Endodermal cell (in vitro differentiated cells): ENCODE measurements at regions not wholly inside any gene's neighbourhood (a gene's known extent, or its start where the extent isn't known, plus 50 kb on each side); places are given as distances from the start of the nearest gene placed in this dataset.

Experiments used
- DNase-seq: peaks from one replicate; pipeline ENCODE4 v3.0.0-alpha.2; 2017
- H3K27ac ChIP-seq: 2 replicates; pipeline ENCODE4 v1.5.1; 2013; ENCODE audit warnings: mild to moderate bottlenecking, low read depth, low read length, moderate library complexity
- H3K27me3 ChIP-seq: 2 replicates; pipeline ENCODE4 v1.6.1; 2013; ENCODE audit warnings: mild to moderate bottlenecking, low read length, moderate library complexity; ENCODE audit not compliant: insufficient read depth, control insufficient read depth, poor library complexity, severe bottlenecking
- H3K36me3 ChIP-seq: 2 replicates; pipeline ENCODE4 v1.7.0; 2013; ENCODE audit warnings: mild to moderate bottlenecking, low read length, moderate library complexity; ENCODE audit not compliant: control insufficient read depth, insufficient read depth
- H3K4me1 ChIP-seq: one replicate; pipeline ENCODE4 v1.7.0; 2013; ENCODE audit warnings: low read length; ENCODE audit not compliant: control insufficient read depth, insufficient read depth
- H3K4me3 ChIP-seq: 2 replicates; pipeline ENCODE4 v1.5.1; 2013; ENCODE audit warnings: mild to moderate bottlenecking, low read length, moderate library complexity
- H3K9ac ChIP-seq: 2 replicates; pipeline ENCODE4 v1.6.1; 2013; ENCODE audit warnings: mild to moderate bottlenecking, low read length, moderate library complexity; ENCODE audit not compliant: poor library complexity, severe bottlenecking; ENCODE audit errors: extremely low read depth
- H3K9me3 ChIP-seq: 2 replicates; pipeline ENCODE4 v1.6.1; 2013; ENCODE audit warnings: mild to moderate bottlenecking, low read length, moderate library complexity; ENCODE audit not compliant: control insufficient read depth
- H3K27ac Mint-ChIP-seq: 2 replicates; pipeline ENCODE4 v1.8.0; 2020; ENCODE audit warnings: mixed read lengths
- H3K27me3 Mint-ChIP-seq: 2 replicates; pipeline ENCODE4 v1.8.0; 2021; ENCODE audit warnings: mild to moderate bottlenecking, mixed read lengths; ENCODE audit not compliant: insufficient read depth
- H3K36me3 Mint-ChIP-seq: 2 replicates; pipeline ENCODE4 v1.8.0; 2020; ENCODE audit warnings: low read depth, mixed read lengths
- H3K4me1 Mint-ChIP-seq: 2 replicates; pipeline ENCODE4 v1.8.0; 2020; ENCODE audit warnings: mixed read lengths
- H3K4me3 Mint-ChIP-seq: 2 replicates; pipeline ENCODE4 v1.8.0; 2020; ENCODE audit warnings: mild to moderate bottlenecking, moderate library complexity, mixed read lengths
- H3K9me3 Mint-ChIP-seq: 2 replicates; pipeline ENCODE4 v1.8.0; 2020; ENCODE audit warnings: mild to moderate bottlenecking, mixed read lengths
- WGBS, 2 experiments: methylation state at CpG; one replicate each; pipeline versions ENCODE4 v1.1.5 to v1.1.7; 2013; ENCODE audit warnings: missing lambda C conversion rate in 2 of 2, mixed read lengths in 1 of 2; ENCODE audit not compliant: insufficient coverage in 1 of 2, insufficient read length in 1 of 2; 5-methylcytosine and 5-hydroxymethylcytosine counted together
- TF ChIP-seq, protein P1 (sequence below): fragments of 200-600 bp; sonication (generic); conservative IDR thresholded peaks from 2 replicates; pipeline ENCODE4 v1.5.0; 2021; ENCODE audit warnings: antibody characterized with exemption, mild to moderate bottlenecking

DNA sequence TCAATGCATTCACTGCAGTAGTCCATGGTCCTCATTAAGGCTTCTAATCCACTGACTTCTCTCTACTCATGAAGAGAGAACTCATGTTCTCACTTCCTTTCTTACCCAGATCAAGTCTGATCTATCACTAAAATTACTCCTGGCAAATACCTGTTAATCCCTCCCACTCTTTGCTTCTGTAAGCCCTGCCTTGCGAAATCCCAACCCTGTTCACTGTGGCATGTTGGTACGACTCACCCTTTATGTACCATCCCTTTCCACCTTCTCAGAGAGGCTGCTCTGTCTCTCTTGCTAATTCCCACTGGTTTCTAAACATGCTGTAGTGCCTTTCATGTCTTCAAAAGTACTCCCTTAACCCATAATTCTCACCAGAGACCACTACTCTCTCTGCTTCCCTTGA is 272.2 kb upstream of the ACVR2A start:
- no peak for DNase-seq
- Mint-ChIP-seq H3K36me3 (no peaks in the 10 kb centered on the region), H3K27ac (no peak overlapping the region), H3K27me3 (no peaks in the 10 kb centered on the region), H3K4me3 (no peak overlapping the region), H3K9me3 (peaks cover 10% of the 10 kb centered on the region), H3K4me1 (no peaks in the 10 kb centered on the region)
- 83 to 90% methylated on average over 1 to 2 of the region's 2 CpGs for WGBS, 2 experiments
- Histone ChIP-seq H3K27ac (no peak overlapping the region), H3K27me3 (no peaks in the 10 kb centered on the region), H3K9me3 (peaks cover 6% of the 10 kb centered on the region), H3K4me1 (no peaks in the 10 kb centered on the region), H3K4me3 (no peak overlapping the region), H3K9ac (no peak overlapping the region), H3K36me3 (no peaks in the 10 kb centered on the region)
- TF ChIP-seq, protein P1, sequence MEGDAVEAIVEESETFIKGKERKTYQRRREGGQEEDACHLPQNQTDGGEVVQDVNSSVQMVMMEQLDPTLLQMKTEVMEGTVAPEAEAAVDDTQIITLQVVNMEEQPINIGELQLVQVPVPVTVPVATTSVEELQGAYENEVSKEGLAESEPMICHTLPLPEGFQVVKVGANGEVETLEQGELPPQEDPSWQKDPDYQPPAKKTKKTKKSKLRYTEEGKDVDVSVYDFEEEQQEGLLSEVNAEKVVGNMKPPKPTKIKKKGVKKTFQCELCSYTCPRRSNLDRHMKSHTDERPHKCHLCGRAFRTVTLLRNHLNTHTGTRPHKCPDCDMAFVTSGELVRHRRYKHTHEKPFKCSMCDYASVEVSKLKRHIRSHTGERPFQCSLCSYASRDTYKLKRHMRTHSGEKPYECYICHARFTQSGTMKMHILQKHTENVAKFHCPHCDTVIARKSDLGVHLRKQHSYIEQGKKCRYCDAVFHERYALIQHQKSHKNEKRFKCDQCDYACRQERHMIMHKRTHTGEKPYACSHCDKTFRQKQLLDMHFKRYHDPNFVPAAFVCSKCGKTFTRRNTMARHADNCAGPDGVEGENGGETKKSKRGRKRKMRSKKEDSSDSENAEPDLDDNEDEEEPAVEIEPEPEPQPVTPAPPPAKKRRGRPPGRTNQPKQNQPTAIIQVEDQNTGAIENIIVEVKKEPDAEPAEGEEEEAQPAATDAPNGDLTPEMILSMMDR: no peak

DNA sequence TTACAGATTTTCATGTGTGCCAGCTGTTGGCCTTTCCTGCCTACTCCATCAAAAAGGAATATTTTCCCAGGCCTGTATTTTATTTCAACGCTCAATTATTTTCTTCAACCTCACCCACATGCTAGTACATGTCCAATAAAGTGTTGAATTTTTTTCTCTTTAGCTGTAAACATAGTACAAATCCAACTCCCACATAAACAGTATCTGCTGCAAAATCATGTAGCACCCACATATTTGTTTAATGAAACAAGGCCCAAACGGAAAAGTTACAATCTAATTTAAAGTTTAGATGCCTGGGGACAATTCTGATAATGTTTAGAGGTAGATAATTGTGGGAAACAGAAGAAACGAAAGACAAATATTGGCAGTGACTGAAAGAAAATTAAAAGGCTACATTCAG is 275.4 kb upstream of the ACVR2A start:
- H3K4me1 Mint-ChIP-seq: no peaks in the 10 kb centered on the region
- WGBS, 2 experiments: 80 to 88% methylated on average over 1 to 3 of the region's 3 CpGs
- no peaks in the 10 kb centered on the region for H3K27me3 ChIP-seq
- no peaks in the 10 kb centered on the region for H3K36me3 ChIP-seq
- no peak overlapping the region for H3K27ac ChIP-seq
- no peaks in the 10 kb centered on the region for H3K4me1 ChIP-seq
- no peaks in the 10 kb centered on the region for H3K36me3 Mint-ChIP-seq
- no peak overlapping the region for H3K4me3 ChIP-seq
- TF ChIP-seq, protein P1: no peak
- H3K9me3 ChIP-seq: peaks cover 6% of the 10 kb centered on the region
- H3K27ac Mint-ChIP-seq: no peak overlapping the region
- DNase-seq: no peak
- H3K9me3 Mint-ChIP-seq: peaks cover 10% of the 10 kb centered on the region
- H3K9ac ChIP-seq: no peak overlapping the region
- no peaks in the 10 kb centered on the region for H3K27me3 Mint-ChIP-seq
- H3K4me3 Mint-ChIP-seq: no peak overlapping the region

DNA sequence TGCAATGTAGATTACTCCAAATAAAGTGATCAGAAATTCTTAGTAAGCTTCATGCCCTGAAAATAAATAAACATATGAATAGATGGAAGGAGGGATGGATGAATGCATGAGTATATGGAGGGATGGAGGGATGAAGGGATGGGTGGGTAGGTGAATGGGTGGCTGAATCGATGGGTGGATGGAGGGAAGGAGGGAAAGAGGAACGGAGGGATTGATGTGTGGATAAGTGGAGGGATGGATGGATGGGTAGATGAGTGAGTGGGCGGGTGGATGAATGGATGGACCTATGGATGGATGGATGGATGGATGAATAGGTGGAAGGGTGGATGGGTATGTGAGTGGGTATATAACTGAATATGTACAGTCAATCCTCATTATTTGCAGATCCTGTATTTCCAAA is 276.7 kb upstream of the ACVR2A start:
- Histone ChIP-seq H3K27me3 (no peaks in the 10 kb centered on the region), H3K9me3 (peaks cover 6% of the 10 kb centered on the region), H3K4me3 (no peak overlapping the region), H3K27ac (no peak overlapping the region), H3K36me3 (no peaks in the 10 kb centered on the region), H3K4me1 (no peaks in the 10 kb centered on the region), H3K9ac (no peak overlapping the region)
- TF ChIP-seq, protein P1: no peak
- no peak overlapping the region for H3K4me3 Mint-ChIP-seq
- no peak for DNase-seq
- no peaks in the 10 kb centered on the region for H3K36me3 Mint-ChIP-seq
- H3K27me3 Mint-ChIP-seq: no peaks in the 10 kb centered on the region
- no peaks in the 10 kb centered on the region for H3K4me1 Mint-ChIP-seq
- no peak overlapping the region for H3K27ac Mint-ChIP-seq
- WGBS, 2 experiments: 92 to 97% methylated on average over 3 of the region's 3 CpGs
- peaks cover 10% of the 10 kb centered on the region for H3K9me3 Mint-ChIP-seq
